Adrenal gland (tissue), 9 donors: ENCODE measurements at regions not wholly inside any gene's neighbourhood (a gene's known extent, or its start where the extent isn't known, plus 50 kb on each side); places are given as distances from the start of the nearest gene placed in this dataset.

Experiments
- DNase-seq, 7 donors: peaks; one replicate each; pipeline ENCODE4 v3.0.0-alpha.2; 2019 to 2020
- H3K27ac ChIP-seq, 5 donors: fragments of 200-600 bp; sonication (generic) in 4 of 5; 1 replicate in 3 of 5; 2 replicates in 2 of 5; pipeline versions ENCODE4 v1.5.1 to v1.8.0; 2016 to 2020; ENCODE audit warnings: mild to moderate bottlenecking in 1 of 5
- H3K27me3 ChIP-seq: fragments of 200-600 bp; 2 replicates; pipeline ENCODE4 v1.8.0; 2021
- H3K36me3 ChIP-seq, 2 donors: fragments of 200-600 bp; replicated peaks in 1 of 2; 1 replicate in 1 of 2; 2 replicates in 1 of 2; pipeline versions ENCODE4 v1.5.1 to v1.8.0; 2018 to 2022
- H3K4me1 ChIP-seq, 2 donors: fragments of 200-600 bp; replicated peaks in 1 of 2; 1 replicate in 1 of 2; 2 replicates in 1 of 2; pipeline versions ENCODE4 v1.5.1 to v1.8.0; 2018 to 2021
- H3K4me3 ChIP-seq, 4 donors: fragments of 200-600 bp; sonication (generic) in 3 of 4; one replicate each; pipeline ENCODE4 v1.5.1; 2016 to 2018
- H3K9me3 ChIP-seq, 3 donors: fragments of 200-600 bp; sonication (generic) in 1 of 3; replicated peaks in 1 of 3; 1 replicate in 2 of 3; 2 replicates in 1 of 3; pipeline versions ENCODE4 v1.5.1 to v1.8.0; 2016 to 2021
- CTCF ChIP-seq, 6 experiments: fragments of 450-650 bp in 4 of 6; fragments of 200-600 bp in 2 of 6; sonication (generic) in 1 of 6; IDR thresholded peaks; 1 replicate in 5 of 6; 2 replicates in 1 of 6; pipeline versions ENCODE4 v1.5.1 to v1.8.0; 2016 to 2021; ENCODE audit warnings: antibody characterized with exemption in 6 of 6, mild to moderate bottlenecking in 2 of 6, moderate library complexity in 1 of 6
- POLR2A ChIP-seq, 2 donors: fragments of 450-650 bp; IDR thresholded peaks; one replicate each; pipeline ENCODE4 v1.6.1; 2017; ENCODE audit warnings: antibody characterized with exemption in 2 of 2, mild to moderate bottlenecking in 2 of 2, moderate library complexity in 1 of 2
- WGBS, 4 donors: extraction: QIAGEN DNeasy Blood & Tissue Kit in 2 of 4; methylation state at CpG; one replicate each; pipeline versions ENCODE4 v1.1.5 to v1.1.7; 2013 to 2017; 5-methylcytosine and 5-hydroxymethylcytosine counted together
- intact Hi-C, 2 donors: fragments of 100-400 bp; cut with DNase I; formaldehyde crosslinking; loops; one replicate each; pipeline versions ENCODE4 v1.14.1 to v1.15.0; 2022 to 2023
- donor health status: healthy with polysubstance abuse.
- donor health status: Bipolar disorder and iron deficiency.
- donor health status: DM: yes; HTN: yes; CAD: no.
- donor health status: DM: no; HTN: no; CAD: no.
- donor health status: DM: no; HTN: no; CAD: no.

- no peak for DNase-seq
- Histone ChIP-seq H3K27ac (no peak overlapping the region), H3K36me3 (no peaks in the 10 kb centered on the region), H3K4me1 (no peaks in the 10 kb centered on the region), H3K27me3 (no peaks in the 10 kb centered on the region), H3K9me3 (no peaks in the 10 kb centered on the region), H3K4me3 (no peak overlapping the region)
- intact Hi-C loops = no loop called here
- TF ChIP-seq POLR2A (IDR thresholded peaks at IDR 0.05) = no peak
- no peak for TF ChIP-seq CTCF (IDR thresholded peaks at IDR 0.05)
These were observed 232.1 kb upstream of the F9 start for GRCh38 chrX:139298437-139298836.

- Histone ChIP-seq H3K9me3 (no peaks in the 10 kb centered on the region), H3K4me3 (no peak overlapping the region), H3K36me3 (no peaks in the 10 kb centered on the region), H3K27ac (no peak overlapping the region), H3K27me3 (no peaks in the 10 kb centered on the region), H3K4me1 (no peaks in the 10 kb centered on the region)
- TF ChIP-seq CTCF (IDR thresholded peaks at IDR 0.05) (no peak), POLR2A (IDR thresholded peaks at IDR 0.05) (no peak)
- intact Hi-C loops = no loop called here
- WGBS, 4 donors = 25 to 43% (median 36%) methylated on average over 1 of the region's 1 CpG
- DNase-seq = no peak
These were observed 232.9 kb upstream of the F9 start for GRCh38 chrX:139297638-139298037.

GRCh38 chrX:139293991-139294390 lies 236.5 kb upstream of the F9 start:
- peaks cover 4% of the 10 kb centered on the region for H3K27me3 ChIP-seq
- H3K36me3 ChIP-seq = no peaks in the 10 kb centered on the region
- no peaks in the 10 kb centered on the region for H3K4me1 ChIP-seq
- no peak overlapping the region for H3K4me3 ChIP-seq
- WGBS, 4 donors = 74 to 84% (median 80%) methylated on average over 4 of the region's 4 CpGs
- no peaks in the 10 kb centered on the region for H3K9me3 ChIP-seq
- H3K27ac ChIP-seq = no peak overlapping the region
- no peak for TF ChIP-seq CTCF (IDR thresholded peaks at IDR 0.05)
- no peak for TF ChIP-seq POLR2A (IDR thresholded peaks at IDR 0.05)
- no peak for DNase-seq
- intact Hi-C loops = no loop called here

GRCh38 chrX:139290310-139290709 lies 240.2 kb upstream of the F9 start:
- 22 to 50% (median 38%) methylated on average over 1 of the region's 1 CpG for WGBS, 4 donors
- TF ChIP-seq POLR2A (IDR thresholded peaks at IDR 0.05) (no peak), CTCF (IDR thresholded peaks at IDR 0.05) (no peak)
- H3K9me3 ChIP-seq = no peaks in the 10 kb centered on the region
- H3K4me3 ChIP-seq = no peak overlapping the region
- intact Hi-C loops = no loop called here
- H3K27me3 ChIP-seq = peaks cover 8% of the 10 kb centered on the region
- no peak for DNase-seq
- no peaks in the 10 kb centered on the region for H3K4me1 ChIP-seq
- no peaks in the 10 kb centered on the region for H3K36me3 ChIP-seq
- H3K27ac ChIP-seq = no peak overlapping the region
